Coronary artery (tissue), 2 donors: ENCODE measurements at regions not wholly inside any gene's neighbourhood (a gene's known extent, or its start where the extent isn't known, plus 50 kb on each side); places are given as distances from the start of the nearest gene placed in this dataset.
A peak's percentile ranks its signal among the peaks of the same experiment; 100 is the strongest.
"Not testable (repeated sequence)": the region's sequence is repeated elsewhere in the genome, so short reads cannot be mapped to it uniquely, and the experiment has no call there.

ENCODE experiments used
- DNase-seq: peaks from one replicate; pipeline ENCODE4 v3.0.0-alpha.2; 2017; ENCODE audit warnings: low spot score
- H3K27ac ChIP-seq, 2 donors: fragments of 200-600 bp; sonication (generic); one replicate each; pipeline ENCODE4 v1.5.1; 2016 to 2019
- H3K4me3 ChIP-seq: fragments of 200-600 bp; sonication (generic); 2 replicates; pipeline ENCODE4 v1.5.1; 2016; ENCODE audit warnings: mild to moderate bottlenecking, moderate library complexity
- CTCF ChIP-seq: fragments of 200-600 bp; sonication (generic); IDR thresholded peaks from one replicate; pipeline ENCODE4 v1.5.1; 2019; ENCODE audit warnings: antibody characterized with exemption

GRCh38 chr1:170804419-170804818 lies 130.9 kb upstream of the MROH9 start:
- Histone ChIP-seq H3K4me3 (no peak overlapping the region), H3K27ac (no peak overlapping the region)
- TF ChIP-seq CTCF, result no peak
- DNase-seq, result no peak

GRCh38 chr1:170804879-170805278 lies 130.5 kb upstream of the MROH9 start:
- TF ChIP-seq CTCF, result no peak
- DNase-seq, result no peak
- Histone ChIP-seq H3K27ac (no peak overlapping the region), H3K4me3 (no peak overlapping the region)

GRCh38 chr1:170806961-170807360 lies 128.4 kb upstream of the MROH9 start:
- Histone ChIP-seq H3K4me3 (no peak overlapping the region), H3K27ac (peak overlapping the region; percentile 46 to 85)
- DNase-seq, result no peak
- no peak for TF ChIP-seq CTCF

GRCh38 chr1:170807432-170807831 lies 127.9 kb upstream of the MROH9 start:
- Histone ChIP-seq H3K4me3 (no peak overlapping the region), H3K27ac (peak overlapping the region; percentile 46 to 85)
- no peak for DNase-seq
- TF ChIP-seq CTCF, result no peak

GRCh38 chr1:170808216-170808885 lies 127.0 kb upstream of the MROH9 start:
- Histone ChIP-seq H3K27ac (peak overlapping the region in 1 of 2 donors; percentile 85), H3K4me3 (no peak overlapping the region)
- no peak for DNase-seq
- TF ChIP-seq CTCF, result no peak

GRCh38 chr1:170811013-170811412 lies 124.3 kb upstream of the MROH9 start:
- not testable (repeated sequence) for H3K4me3 ChIP-seq, H3K27ac ChIP-seq, DNase-seq

GRCh38 chr1:170819781-170820180 lies 115.6 kb upstream of the MROH9 start:
- no peak for DNase-seq
- Histone ChIP-seq H3K27ac (no peak overlapping the region), H3K4me3 (no peak overlapping the region)
- TF ChIP-seq CTCF, result no peak
